ENCODE measurements at regions not wholly inside any gene's neighbourhood (a gene's known extent, or its start where the extent isn't known, plus 50 kb on each side); places are given as distances from the start of the nearest gene placed in this dataset.

- H3K36me3 ChIP-seq, result no peaks in the 10 kb centered on the region
- H3K27me3 ChIP-seq, result no peaks in the 10 kb centered on the region
- DNase-seq (peak; percentile 57), ATAC-seq (no peak)
- no peak for TF ChIP-seq CTCF (IDR thresholded peaks at IDR 0.05)
- peaks cover 26% of the 10 kb centered on the region for H3K4me1 ChIP-seq
- H3K4me3 ChIP-seq, result no peak overlapping the region
- intact Hi-C loops (cut with DNase I), result no loop called here
- H3K9me3 ChIP-seq, result no peaks in the 10 kb centered on the region
- H3K27ac ChIP-seq, result no peak overlapping the region
Measured at GRCh38 chr10:43963793-43964425, 315.2 kb upstream of the ZNF32 start.

GRCh38 chr10:43963379-43963778, 314.7 kb upstream of the ZNF32 start:
- Histone ChIP-seq H3K36me3 (no peaks in the 10 kb centered on the region), H3K9me3 (no peaks in the 10 kb centered on the region), H3K4me1 (peaks cover 26% of the 10 kb centered on the region), H3K27me3 (no peaks in the 10 kb centered on the region), H3K27ac (no peak overlapping the region), H3K4me3 (no peak overlapping the region)
- no peak for ATAC-seq
- DNase-seq, result no peak
- TF ChIP-seq CTCF (IDR thresholded peaks at IDR 0.05), result no peak
- intact Hi-C loops (cut with DNase I), result no loop called here

- ATAC-seq, result no peak
- intact Hi-C loops (cut with DNase I), result no loop called here
- DNase-seq, result peak; percentile 42
- Histone ChIP-seq H3K27me3 (no peaks in the 10 kb centered on the region), H3K4me1 (peaks cover 26% of the 10 kb centered on the region), H3K27ac (no peak overlapping the region), H3K9me3 (no peaks in the 10 kb centered on the region), H3K4me3 (no peak overlapping the region), H3K36me3 (no peaks in the 10 kb centered on the region)
- no peak for TF ChIP-seq CTCF (IDR thresholded peaks at IDR 0.05)
Measured at GRCh38 chr10:43962346-43963191, 313.9 kb upstream of the ZNF32 start.

GRCh38 chr10:43961523-43962345, 313.1 kb upstream of the ZNF32 start:
- ATAC-seq (no peak), DNase-seq (peak; percentile 40)
- no peak for TF ChIP-seq CTCF (IDR thresholded peaks at IDR 0.05)

GRCh38 chr10:43960981-43961380, 312.3 kb upstream of the ZNF32 start:
- DNase-seq, result no peak
- intact Hi-C loops (cut with DNase I), result no loop called here
- TF ChIP-seq CTCF (IDR thresholded peaks at IDR 0.05), result no peak
- H3K9me3 ChIP-seq, result no peaks in the 10 kb centered on the region
- H3K36me3 ChIP-seq, result no peaks in the 10 kb centered on the region
- H3K4me1 ChIP-seq, result peaks cover 26% of the 10 kb centered on the region
- ATAC-seq, result no peak
- H3K27ac ChIP-seq, result no peak overlapping the region
- no peak overlapping the region for H3K4me3 ChIP-seq
- no peaks in the 10 kb centered on the region for H3K27me3 ChIP-seq

More at GRCh38 chr10:43961523-43962345, 313.1 kb upstream of the ZNF32 start:
- H3K9me3 ChIP-seq, result no peaks in the 10 kb centered on the region
- H3K27me3 ChIP-seq, result no peaks in the 10 kb centered on the region
- peaks cover 26% of the 10 kb centered on the region for H3K4me1 ChIP-seq
- no peaks in the 10 kb centered on the region for H3K36me3 ChIP-seq
- no peak overlapping the region for H3K27ac ChIP-seq
- intact Hi-C loops (cut with DNase I), result no loop called here
- H3K4me3 ChIP-seq, result no peak overlapping the region
